ENCODE measurements at regions not wholly inside any gene's neighbourhood (a gene's known extent, or its start where the extent isn't known, plus 50 kb on each side); places are given as distances from the start of the nearest gene placed in this dataset.
A peak's percentile ranks its signal among the peaks of the same experiment; 100 is the strongest.

- no peaks in the 10 kb centered on the region for H3K36me3 ChIP-seq (ENCODE audit: control insufficient read depth, insufficient read depth, low read length)
- DNase-seq (ENCODE audit: low read depth in 4 of 6, low spot score in 6 of 6) = no peak
- H3K9me3 ChIP-seq (ENCODE audit: control insufficient read depth, insufficient read depth, low read length) = no peaks in the 10 kb centered on the region
- no peaks in the 10 kb centered on the region for H3K4me1 ChIP-seq (ENCODE audit: control insufficient read depth, insufficient read depth, low read length)
- H3K4me3 ChIP-seq (ENCODE audit: low read depth, low read length) = no peak overlapping the region
- no peaks in the 10 kb centered on the region for H3K27me3 ChIP-seq (ENCODE audit: control insufficient read depth, insufficient read depth, low read length)
- WGBS (ENCODE audit: insufficient coverage) = no CpG with 5 or more reads among the region's 2 CpGs
- no peak overlapping the region for H3K27ac ChIP-seq (ENCODE audit: low read depth, low read length)
Measured at GRCh38 chr9:106393226-106393625, 469.7 kb upstream of the ZNF462 start.

- Histone ChIP-seq H3K9me3 (ENCODE audit: control insufficient read depth, insufficient read depth, low read length) (no peaks in the 10 kb centered on the region), H3K4me1 (ENCODE audit: control insufficient read depth, insufficient read depth, low read length) (no peaks in the 10 kb centered on the region), H3K27me3 (ENCODE audit: control insufficient read depth, insufficient read depth, low read length) (no peaks in the 10 kb centered on the region), H3K27ac (ENCODE audit: low read depth, low read length) (no peak overlapping the region), H3K4me3 (ENCODE audit: low read depth, low read length) (no peak overlapping the region), H3K36me3 (ENCODE audit: control insufficient read depth, insufficient read depth, low read length) (no peaks in the 10 kb centered on the region)
- no peak for DNase-seq (ENCODE audit: low read depth in 4 of 6, low spot score in 6 of 6)
- 63% methylated on average over 1 of the region's 1 CpG for WGBS (ENCODE audit: insufficient coverage)
Measured at GRCh38 chr9:106400170-106400569, 462.8 kb upstream of the ZNF462 start.

GRCh38 chr9:106400950-106401349, 462.0 kb upstream of the ZNF462 start:
- Histone ChIP-seq H3K27ac (ENCODE audit: low read depth, low read length) (no peak overlapping the region), H3K9me3 (ENCODE audit: control insufficient read depth, insufficient read depth, low read length) (no peaks in the 10 kb centered on the region), H3K4me3 (ENCODE audit: low read depth, low read length) (no peak overlapping the region), H3K36me3 (ENCODE audit: control insufficient read depth, insufficient read depth, low read length) (no peaks in the 10 kb centered on the region), H3K27me3 (ENCODE audit: control insufficient read depth, insufficient read depth, low read length) (no peaks in the 10 kb centered on the region), H3K4me1 (ENCODE audit: control insufficient read depth, insufficient read depth, low read length) (no peaks in the 10 kb centered on the region)
- 86% methylated on average over 1 of the region's 2 CpGs for WGBS (ENCODE audit: insufficient coverage)
- DNase-seq (ENCODE audit: low read depth in 4 of 6, low spot score in 6 of 6) = no peak

GRCh38 chr9:106403081-106403480, 459.9 kb upstream of the ZNF462 start:
- Histone ChIP-seq H3K36me3 (ENCODE audit: control insufficient read depth, insufficient read depth, low read length) (no peaks in the 10 kb centered on the region), H3K4me1 (ENCODE audit: control insufficient read depth, insufficient read depth, low read length) (no peaks in the 10 kb centered on the region), H3K27me3 (ENCODE audit: control insufficient read depth, insufficient read depth, low read length) (no peaks in the 10 kb centered on the region), H3K4me3 (ENCODE audit: low read depth, low read length) (no peak overlapping the region), H3K9me3 (ENCODE audit: control insufficient read depth, insufficient read depth, low read length) (no peaks in the 10 kb centered on the region), H3K27ac (ENCODE audit: low read depth, low read length) (no peak overlapping the region)
- no peak for DNase-seq (ENCODE audit: low read depth in 4 of 6, low spot score in 6 of 6)
- no CpG with 5 or more reads among the region's 1 CpG for WGBS (ENCODE audit: insufficient coverage)

GRCh38 chr9:106404137-106404536, 458.8 kb upstream of the ZNF462 start:
- no peak for DNase-seq (ENCODE audit: low read depth in 4 of 6, low spot score in 6 of 6)
- H3K36me3 ChIP-seq (ENCODE audit: control insufficient read depth, insufficient read depth, low read length) = no peaks in the 10 kb centered on the region
- no peaks in the 10 kb centered on the region for H3K27me3 ChIP-seq (ENCODE audit: control insufficient read depth, insufficient read depth, low read length)
- H3K9me3 ChIP-seq (ENCODE audit: control insufficient read depth, insufficient read depth, low read length) = no peaks in the 10 kb centered on the region
- no peak overlapping the region for H3K27ac ChIP-seq (ENCODE audit: low read depth, low read length)
- no peak overlapping the region for H3K4me3 ChIP-seq (ENCODE audit: low read depth, low read length)
- no peaks in the 10 kb centered on the region for H3K4me1 ChIP-seq (ENCODE audit: control insufficient read depth, insufficient read depth, low read length)

GRCh38 chr9:106405871-106406435, 457.0 kb upstream of the ZNF462 start:
- no peaks in the 10 kb centered on the region for H3K9me3 ChIP-seq (ENCODE audit: control insufficient read depth, insufficient read depth, low read length)
- 60% methylated on average over 1 of the region's 2 CpGs for WGBS (ENCODE audit: insufficient coverage)
- no peaks in the 10 kb centered on the region for H3K4me1 ChIP-seq (ENCODE audit: control insufficient read depth, insufficient read depth, low read length)
- H3K27ac ChIP-seq (ENCODE audit: low read depth, low read length) = no peak overlapping the region
- H3K36me3 ChIP-seq (ENCODE audit: control insufficient read depth, insufficient read depth, low read length) = no peaks in the 10 kb centered on the region
- H3K4me3 ChIP-seq (ENCODE audit: low read depth, low read length) = no peak overlapping the region
- DNase-seq (ENCODE audit: low read depth in 4 of 6, low spot score in 6 of 6) = no peak
- H3K27me3 ChIP-seq (ENCODE audit: control insufficient read depth, insufficient read depth, low read length) = no peaks in the 10 kb centered on the region

- 72% methylated on average over 3 of the region's 7 CpGs for WGBS (ENCODE audit: insufficient coverage)
- Histone ChIP-seq H3K4me1 (ENCODE audit: control insufficient read depth, insufficient read depth, low read length) (no peaks in the 10 kb centered on the region), H3K27me3 (ENCODE audit: control insufficient read depth, insufficient read depth, low read length) (no peaks in the 10 kb centered on the region), H3K4me3 (ENCODE audit: low read depth, low read length) (no peak overlapping the region), H3K27ac (ENCODE audit: low read depth, low read length) (no peak overlapping the region), H3K9me3 (ENCODE audit: control insufficient read depth, insufficient read depth, low read length) (no peaks in the 10 kb centered on the region), H3K36me3 (ENCODE audit: control insufficient read depth, insufficient read depth, low read length) (no peaks in the 10 kb centered on the region)
- DNase-seq (ENCODE audit: low read depth in 4 of 6, low spot score in 6 of 6) = no peak
Measured at GRCh38 chr9:106414042-106414441, 448.9 kb upstream of the ZNF462 start.

- no peaks in the 10 kb centered on the region for H3K36me3 ChIP-seq (ENCODE audit: control insufficient read depth, insufficient read depth, low read length)
- H3K27me3 ChIP-seq (ENCODE audit: control insufficient read depth, insufficient read depth, low read length) = no peaks in the 10 kb centered on the region
- WGBS (ENCODE audit: insufficient coverage) = no CpG with 5 or more reads among the region's 1 CpG
- H3K4me1 ChIP-seq (ENCODE audit: control insufficient read depth, insufficient read depth, low read length) = no peaks in the 10 kb centered on the region
- H3K27ac ChIP-seq (ENCODE audit: low read depth, low read length) = no peak overlapping the region
- no peak for DNase-seq (ENCODE audit: low read depth in 4 of 6, low spot score in 6 of 6)
- no peaks in the 10 kb centered on the region for H3K9me3 ChIP-seq (ENCODE audit: control insufficient read depth, insufficient read depth, low read length)
- H3K4me3 ChIP-seq (ENCODE audit: low read depth, low read length) = no peak overlapping the region
Measured at GRCh38 chr9:106417685-106418084, 445.3 kb upstream of the ZNF462 start.

GRCh38 chr9:106419829-106420228, 443.1 kb upstream of the ZNF462 start:
- Histone ChIP-seq H3K9me3 (ENCODE audit: control insufficient read depth, insufficient read depth, low read length) (no peaks in the 10 kb centered on the region), H3K36me3 (ENCODE audit: control insufficient read depth, insufficient read depth, low read length) (no peaks in the 10 kb centered on the region), H3K27ac (ENCODE audit: low read depth, low read length) (no peak overlapping the region), H3K27me3 (ENCODE audit: control insufficient read depth, insufficient read depth, low read length) (no peaks in the 10 kb centered on the region), H3K4me3 (ENCODE audit: low read depth, low read length) (no peak overlapping the region), H3K4me1 (ENCODE audit: control insufficient read depth, insufficient read depth, low read length) (no peaks in the 10 kb centered on the region)
- WGBS (ENCODE audit: insufficient coverage) = 60% methylated on average over 1 of the region's 3 CpGs
- DNase-seq (ENCODE audit: low read depth in 4 of 6, low spot score in 6 of 6) = peak in 1 of 6 donors; percentile 9

- DNase-seq (ENCODE audit: low read depth in 4 of 6, low spot score in 6 of 6) = no peak
- Histone ChIP-seq H3K4me1 (ENCODE audit: control insufficient read depth, insufficient read depth, low read length) (no peaks in the 10 kb centered on the region), H3K36me3 (ENCODE audit: control insufficient read depth, insufficient read depth, low read length) (no peaks in the 10 kb centered on the region), H3K9me3 (ENCODE audit: control insufficient read depth, insufficient read depth, low read length) (no peaks in the 10 kb centered on the region), H3K4me3 (ENCODE audit: low read depth, low read length) (no peak overlapping the region), H3K27ac (ENCODE audit: low read depth, low read length) (no peak overlapping the region), H3K27me3 (ENCODE audit: control insufficient read depth, insufficient read depth, low read length) (no peaks in the 10 kb centered on the region)
- 14% methylated on average over 1 of the region's 4 CpGs for WGBS (ENCODE audit: insufficient coverage)
Measured at GRCh38 chr9:106420511-106420944, 442.4 kb upstream of the ZNF462 start.

Data from spinal cord (tissue), 9 donors.